GM21737 (cell line): ENCODE measurements at regions not wholly inside any gene's neighbourhood (a gene's known extent, or its start where the extent isn't known, plus 50 kb on each side); places are given as distances from the start of the nearest gene placed in this dataset.
A peak's percentile ranks its signal among the peaks of the same experiment; 100 is the strongest.
"Not testable (repeated sequence)": the region's sequence is repeated elsewhere in the genome, so short reads cannot be mapped to it uniquely, and the experiment has no call there.

Source experiments
- ATAC-seq: cut with Tn5 transposase; IDR thresholded peaks from one replicate; pipeline ENCODE4 v1.9.1; 2021; ENCODE audit warnings: mild to moderate bottlenecking, moderate library complexity; ENCODE audit not compliant: unreplicated experiment

DNA sequence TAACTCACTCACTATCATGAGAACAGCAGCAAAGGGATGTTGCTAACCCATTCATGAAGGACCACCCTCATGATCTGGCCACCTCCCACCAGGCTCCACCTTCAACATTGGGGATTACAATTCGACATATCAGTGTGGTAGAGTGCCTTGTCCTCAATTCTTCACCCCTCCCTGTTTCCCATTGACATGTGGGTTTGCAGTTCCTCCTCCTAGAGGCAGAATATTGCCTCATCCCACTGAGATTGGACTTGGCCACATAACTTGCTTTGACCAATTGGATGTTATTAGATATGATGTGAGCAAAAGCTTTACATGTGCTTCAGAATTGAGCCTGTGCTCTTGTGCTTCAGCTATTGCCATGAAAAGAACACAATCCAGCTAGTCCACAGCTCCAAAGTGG, 217.0 kb upstream of the CXCR4 start:
- ATAC-seq: no peak

DNA sequence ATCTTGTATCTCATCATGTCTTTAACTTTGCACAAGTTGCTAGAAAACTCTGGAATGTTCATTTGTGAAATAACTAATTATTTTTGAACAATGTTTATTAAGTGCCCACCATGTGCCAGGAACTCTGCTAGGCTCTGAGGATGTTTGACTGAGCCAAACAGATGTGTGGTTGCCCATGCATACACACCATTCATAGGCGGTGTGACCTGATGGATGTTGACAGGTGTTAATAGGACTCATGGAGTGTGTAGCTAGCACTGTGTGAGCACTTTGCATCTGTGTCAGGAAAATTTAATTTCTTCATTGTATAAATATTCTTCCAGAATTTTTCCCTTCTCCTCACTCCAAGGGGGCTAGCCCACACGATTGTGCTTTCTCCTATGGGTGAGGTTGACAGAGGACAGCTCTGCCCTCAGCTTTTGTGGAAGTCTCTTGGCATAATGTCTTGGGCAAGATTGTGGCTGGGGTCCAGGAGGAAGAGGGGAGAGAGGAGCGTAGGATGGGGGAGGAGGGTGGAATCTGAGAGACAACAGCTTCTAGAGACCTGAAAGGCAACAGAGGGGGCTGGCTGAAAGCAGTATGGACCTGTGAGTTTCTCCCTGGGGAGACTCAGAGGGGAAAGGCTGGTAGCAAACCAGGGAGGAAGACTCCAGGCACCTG, 214.6 kb upstream of the CXCR4 start:
- ATAC-seq: no peak

DNA sequence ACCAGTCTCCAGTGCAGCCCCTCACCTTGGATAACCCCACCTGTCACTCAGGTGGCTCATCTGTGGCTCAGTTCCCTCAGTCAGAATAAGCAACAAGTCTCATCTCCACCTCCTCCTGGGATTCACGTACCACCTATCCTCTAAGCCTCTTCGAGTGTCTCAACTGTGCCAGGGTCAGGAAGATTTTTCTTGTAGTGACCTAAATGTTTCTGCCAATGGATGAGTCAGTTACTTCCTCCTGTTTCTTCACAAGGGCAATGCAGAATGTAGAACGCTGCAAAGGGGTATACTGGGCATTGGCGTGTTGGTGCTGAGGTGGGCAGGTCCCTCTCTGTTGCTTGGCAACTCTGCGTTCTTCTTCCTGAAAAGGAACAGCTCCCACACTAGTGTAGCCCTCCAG, 213.3 kb upstream of the CXCR4 start:
- ATAC-seq: no peak

DNA sequence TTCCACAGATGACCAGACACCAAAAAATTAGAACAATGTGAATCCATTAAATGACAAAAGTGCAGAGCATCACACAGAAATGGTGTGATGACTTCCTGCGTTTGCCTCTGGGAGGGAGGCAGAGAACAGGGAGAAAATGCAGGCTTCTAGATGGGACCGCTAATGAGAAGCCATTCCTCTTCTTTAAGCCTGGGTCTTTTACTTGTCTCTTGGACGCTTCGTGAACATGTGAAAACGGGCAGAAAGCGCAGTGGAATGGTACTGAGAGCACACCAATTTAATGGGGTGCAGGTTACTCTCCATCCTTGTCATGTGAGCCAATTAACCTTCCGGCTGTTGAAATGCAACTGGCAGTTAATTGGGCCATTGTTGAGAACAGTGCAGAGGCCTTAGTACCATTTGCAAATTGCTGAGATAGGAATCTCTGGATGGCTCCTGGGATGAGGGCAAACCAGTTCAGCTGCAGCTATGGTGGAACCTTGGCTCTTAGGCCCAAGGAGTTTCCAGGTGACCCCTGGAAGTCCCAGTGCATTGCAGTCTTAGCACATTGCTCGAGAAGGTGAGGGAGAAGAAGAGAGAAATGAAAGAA, 210.4 kb upstream of the CXCR4 start:
- no peak for ATAC-seq

DNA sequence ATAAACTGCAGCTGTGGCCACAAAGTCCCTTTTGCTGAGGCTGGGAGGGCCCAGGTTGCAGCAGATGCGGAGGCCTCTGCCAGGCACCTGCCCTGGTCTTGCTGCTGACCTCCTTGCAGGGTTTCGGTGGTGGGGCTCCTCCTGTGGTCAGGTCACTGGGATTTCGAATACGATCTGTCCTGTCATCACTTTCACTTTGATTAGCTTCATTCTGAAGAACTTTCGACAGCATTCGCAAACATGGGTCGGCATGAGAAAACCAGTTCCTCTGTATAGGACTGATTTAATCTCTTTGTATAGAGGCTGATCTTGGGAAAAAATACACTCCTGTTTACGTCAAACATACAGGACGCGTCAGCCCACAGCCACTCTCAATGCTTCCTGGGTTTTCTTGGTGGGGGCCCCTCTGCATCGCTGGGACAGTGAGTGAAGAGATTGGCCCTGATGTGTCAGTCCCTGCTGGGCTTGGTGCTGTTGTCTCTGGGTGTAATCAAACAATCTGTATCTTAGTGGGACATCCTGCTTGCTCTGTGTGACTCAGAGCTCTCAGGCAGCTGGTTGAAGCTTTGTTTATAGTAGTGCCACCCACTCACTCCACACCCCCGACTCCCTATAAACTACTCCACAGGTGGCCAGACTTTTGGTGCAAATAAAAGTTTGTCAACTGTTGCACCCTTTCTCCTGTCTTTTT, 209.4 kb upstream of the CXCR4 start:
- ATAC-seq: peak; percentile 82

DNA sequence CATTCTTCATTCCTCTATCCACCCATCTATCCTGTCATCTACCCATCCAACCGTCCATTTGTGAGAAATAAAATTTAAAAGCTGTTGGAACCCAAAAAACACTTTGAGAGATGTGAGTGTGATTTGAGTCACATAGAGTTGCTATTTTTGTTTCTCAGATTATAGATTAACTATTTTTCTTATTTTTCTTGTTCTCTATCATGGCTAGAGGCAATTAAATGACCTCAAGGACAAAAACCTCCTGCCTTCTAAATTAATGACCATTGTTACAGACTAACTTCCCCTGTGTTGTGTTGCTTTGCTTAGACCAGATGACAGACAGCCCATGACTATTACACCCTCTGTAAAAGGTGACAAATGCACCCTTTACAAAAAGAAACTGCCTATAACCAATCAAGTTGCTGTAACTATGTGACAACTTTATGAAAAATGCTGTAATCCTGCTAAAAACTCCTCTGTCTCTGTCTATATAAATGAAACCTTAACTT, 207.9 kb upstream of the CXCR4 start:
- ATAC-seq: no peak

DNA sequence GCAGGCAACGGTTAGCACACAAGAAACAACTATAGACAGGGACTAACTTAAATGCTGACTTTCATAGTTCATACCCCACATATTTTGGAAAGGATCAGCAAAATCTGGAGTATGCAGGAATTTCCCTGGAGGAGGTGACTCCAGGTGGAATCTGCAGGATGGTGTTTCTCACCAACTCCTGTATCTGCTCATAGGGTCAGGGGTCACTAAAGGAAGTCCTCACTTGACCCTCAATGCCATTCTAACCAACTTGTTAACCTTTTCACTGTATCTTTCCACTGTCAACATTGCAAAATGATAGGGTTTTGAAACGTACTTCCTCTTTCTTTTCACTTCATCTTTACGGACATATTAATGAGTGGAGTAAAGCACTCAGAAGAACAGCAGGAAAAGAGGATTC, 207.0 kb upstream of the CXCR4 start:
- no peak for ATAC-seq

DNA sequence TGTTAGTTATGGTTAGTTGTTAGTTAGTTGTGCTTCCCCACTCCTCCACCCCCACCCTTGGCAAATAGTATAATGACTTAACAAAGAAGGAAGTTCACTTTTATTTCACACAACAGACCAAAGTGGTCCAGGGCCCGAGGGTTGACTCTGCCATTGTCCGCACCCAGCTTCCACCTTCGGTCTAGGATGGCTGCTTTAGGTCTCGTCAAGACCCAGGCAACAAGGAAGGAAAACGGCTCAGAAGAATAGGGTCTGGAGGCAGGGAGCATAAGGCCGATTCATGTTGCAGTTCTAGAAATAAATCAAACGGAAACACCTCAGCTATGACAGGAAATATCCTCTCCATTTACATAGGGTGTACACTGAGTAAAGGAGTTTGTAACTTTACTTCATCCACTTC, 206.0 kb upstream of the CXCR4 start:
- no peak for ATAC-seq

DNA sequence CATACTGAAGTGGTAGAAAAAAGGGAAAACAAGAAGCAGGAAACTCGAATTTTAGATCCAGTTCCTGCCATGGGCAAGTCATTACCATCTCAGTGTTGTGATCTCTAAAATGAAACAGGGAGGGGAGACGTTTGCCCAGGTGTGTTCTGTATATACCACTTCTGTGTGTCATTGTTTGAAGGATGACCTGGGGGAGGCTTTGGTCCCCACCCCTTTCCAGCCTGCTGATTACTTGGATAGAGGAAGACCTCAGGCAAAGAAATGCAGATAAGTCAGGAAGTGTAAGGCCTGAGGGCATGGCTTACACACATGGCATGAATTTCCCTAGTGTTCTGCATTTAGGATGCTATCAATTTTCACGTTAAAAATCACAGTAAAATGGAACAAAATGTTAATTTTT, 205.2 kb upstream of the CXCR4 start:
- no peak for ATAC-seq

DNA sequence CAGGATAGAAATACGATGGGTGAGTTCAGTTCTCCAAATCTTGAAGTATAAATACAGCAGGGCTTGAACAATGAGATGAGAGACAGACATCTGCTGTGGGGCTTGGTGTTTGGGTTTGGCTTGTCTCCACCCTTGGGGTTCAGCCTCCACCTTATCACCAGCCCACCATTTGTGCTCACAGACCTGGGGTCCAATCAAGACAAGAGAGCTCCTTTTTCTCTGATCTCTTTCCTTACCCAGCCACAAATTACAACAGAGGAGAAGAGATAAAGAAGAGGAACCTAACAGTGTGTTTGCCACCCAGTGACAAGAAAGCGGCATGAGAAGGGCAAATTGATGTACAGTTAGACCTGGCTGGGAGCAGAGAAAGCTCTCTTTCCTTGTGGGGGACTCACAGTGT, 204.5 kb upstream of the CXCR4 start:
- ATAC-seq: no peak

DNA sequence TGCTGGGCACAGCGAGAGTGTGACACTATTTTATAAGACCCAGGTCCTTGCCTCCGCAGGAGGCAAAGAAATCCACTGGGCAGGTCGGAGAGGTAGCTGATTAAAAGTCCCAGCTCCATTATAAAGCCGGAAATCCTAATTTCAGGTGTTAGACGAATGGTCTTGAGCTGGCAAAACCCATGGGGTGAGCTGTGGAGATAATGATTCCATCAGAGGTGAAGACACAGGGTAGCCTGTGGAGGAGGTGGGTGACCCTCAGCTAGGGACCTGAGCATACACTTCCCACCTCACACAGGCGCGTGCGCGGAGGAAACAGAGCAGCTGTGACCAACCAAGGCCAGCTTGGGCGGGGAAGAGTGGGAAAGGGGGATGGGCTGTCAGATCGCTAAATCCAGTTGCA, 201.7 kb upstream of the CXCR4 start:
- no peak for ATAC-seq

DNA sequence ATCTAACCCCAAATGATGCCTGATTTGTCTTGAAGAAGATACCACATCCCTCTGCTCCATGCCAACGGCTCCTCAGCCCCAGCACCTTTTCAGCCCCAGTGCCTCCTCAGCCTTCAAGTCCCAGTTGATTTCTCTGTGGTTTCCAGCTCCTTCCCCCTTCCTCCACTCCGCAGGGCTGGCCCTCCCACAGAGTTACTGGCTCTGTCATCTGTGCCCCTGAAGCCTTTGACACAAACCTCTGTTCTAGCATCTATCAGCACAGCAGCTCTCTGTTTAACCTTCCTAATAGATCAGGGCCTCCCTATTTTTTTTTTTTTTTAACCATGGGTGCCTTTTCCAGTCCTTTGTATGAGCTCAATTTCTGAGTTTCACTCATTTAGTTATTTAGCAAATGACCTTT, 201.3 kb upstream of the CXCR4 start:
- ATAC-seq: no peak

DNA sequence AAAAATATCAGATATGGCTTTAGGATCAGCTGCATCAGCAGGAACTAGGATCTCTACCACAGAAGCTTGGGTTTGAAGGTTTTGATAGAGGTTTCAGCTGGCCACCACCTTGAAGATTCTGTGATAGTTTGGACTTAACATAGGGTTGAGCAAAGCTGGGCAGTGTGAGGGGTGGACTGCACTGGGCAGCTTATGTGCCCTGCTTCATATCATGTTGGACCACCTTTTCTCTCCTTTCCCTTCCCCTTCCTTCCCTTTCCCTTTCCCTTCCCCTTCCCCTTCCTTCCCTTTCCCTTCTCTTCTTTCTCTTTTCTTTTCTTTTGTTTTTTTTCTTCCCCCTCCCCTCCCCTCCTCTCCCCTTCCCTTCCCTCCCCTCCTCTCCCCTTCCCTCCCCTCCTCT, 196.3 kb upstream of the CXCR4 start:
- ATAC-seq: no peak

DNA sequence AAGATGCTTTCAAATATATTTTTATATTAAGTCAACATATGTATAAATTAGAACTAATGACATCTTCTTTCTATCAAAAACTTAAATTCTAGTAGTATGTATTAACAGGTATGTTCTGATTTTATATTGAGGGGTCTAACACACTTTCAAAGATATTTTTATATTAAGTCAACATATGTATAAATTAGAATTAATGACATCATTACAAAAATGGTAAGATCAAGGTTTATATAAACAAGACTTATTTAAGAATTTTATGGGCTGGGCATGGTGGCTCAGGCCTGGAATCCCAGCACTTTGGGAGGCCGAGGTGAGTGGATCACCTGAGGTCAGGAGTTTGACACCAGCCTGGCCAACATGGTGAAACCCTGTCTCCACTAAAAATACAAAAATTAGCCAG, 194.6 kb upstream of the CXCR4 start:
- ATAC-seq: not testable (repeated sequence)

DNA sequence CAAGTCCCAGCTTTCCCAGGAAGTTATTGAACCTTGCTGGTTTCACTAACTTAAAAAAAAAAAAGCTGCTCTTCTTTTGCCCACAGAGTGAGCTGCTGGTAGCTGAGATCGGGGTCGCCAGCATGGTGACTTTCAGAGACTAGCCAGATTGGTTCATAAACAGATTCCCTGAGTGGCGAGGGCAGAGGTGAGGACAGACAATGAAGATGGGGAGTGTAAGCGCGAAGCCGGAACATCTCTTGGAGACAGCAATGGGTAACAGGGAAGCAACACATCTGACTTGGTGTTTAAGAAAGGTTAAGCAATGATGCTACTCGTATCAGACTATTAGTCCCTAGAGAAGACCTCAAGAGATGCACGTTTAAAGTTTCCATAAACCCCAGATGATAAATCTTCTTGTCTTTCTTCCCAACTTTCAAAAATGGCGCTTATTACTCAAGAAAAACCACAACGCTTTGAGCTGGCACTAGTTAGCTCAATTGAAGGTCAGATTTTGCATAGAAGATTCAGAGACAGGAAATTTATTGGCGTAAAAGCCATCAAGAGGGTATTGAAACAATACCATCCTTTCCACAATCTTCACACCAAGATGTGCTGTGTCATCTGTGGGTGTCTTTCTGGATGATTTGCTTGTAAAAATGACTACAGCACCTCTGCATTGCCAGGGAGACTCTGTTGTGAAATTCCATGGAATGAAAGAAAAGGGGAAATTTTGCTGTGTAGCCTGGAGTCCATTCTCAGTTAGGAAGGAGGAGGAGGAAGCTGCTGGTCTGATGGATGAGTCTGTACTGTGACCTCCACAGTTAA, 193.1 kb upstream of the CXCR4 start:
- no peak for ATAC-seq

DNA sequence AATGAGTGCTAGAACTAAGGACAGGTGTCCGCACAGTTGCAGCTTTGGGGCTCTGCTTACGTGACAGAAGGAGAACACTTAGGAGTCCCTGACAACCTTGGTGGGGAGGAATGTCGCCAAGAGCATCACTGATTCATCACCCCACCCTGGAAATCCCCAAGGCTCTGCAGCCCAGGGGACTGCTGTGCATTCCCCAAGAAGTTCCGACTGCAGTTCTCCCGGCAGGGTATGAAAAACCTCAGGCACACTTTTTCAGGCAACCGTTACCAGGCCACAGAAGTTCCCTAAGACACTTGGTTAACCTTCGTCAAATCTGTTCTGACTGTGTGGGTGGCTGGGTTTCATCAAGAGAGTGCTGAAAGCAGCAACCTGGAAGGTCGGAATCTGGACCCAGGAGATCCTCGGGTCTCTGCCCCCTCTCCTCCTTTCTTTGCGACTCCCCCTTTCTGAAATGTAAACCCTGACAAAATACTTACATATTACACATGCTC, 192.1 kb upstream of the CXCR4 start:
- no peak for ATAC-seq

DNA sequence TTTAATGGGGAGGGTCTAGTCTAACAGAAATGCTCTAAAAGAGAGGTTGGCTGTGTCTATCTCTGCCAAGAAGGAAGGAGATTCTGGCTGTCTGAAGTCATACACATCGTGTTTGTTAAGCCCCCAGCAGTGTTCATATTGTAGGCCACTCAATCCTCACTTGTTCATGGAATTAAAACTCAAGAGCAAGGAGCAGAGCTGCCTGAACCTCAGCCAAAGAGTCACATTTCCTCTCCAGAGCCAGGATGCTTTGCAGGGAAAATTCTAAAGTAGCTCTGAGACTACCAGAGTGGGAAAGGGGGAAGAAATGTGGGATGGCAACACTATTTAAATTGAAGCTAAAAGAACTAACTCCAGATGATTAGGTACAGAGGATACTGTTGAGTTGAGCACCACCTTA, 190.7 kb upstream of the CXCR4 start:
- no peak for ATAC-seq

DNA sequence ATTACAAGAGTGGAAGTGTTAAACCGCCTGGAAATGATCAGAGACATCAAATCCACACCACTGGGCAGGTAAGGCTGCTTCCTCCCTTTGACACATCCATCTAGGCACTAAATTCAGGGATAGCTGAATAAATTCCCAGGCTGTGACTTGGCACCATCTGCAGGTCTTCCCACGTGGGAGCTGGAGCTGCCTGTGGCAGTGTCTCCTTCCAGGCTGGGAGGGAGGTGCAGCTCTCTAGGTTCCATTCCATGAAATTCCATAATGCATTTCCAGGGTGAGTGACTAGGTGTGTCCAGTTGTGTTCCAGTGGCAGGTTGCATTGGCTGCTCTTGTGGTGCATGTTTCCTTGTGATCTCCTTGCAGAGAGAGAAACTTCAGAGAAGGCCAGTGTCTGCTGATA, 188.9 kb upstream of the CXCR4 start:
- ATAC-seq: no peak

DNA sequence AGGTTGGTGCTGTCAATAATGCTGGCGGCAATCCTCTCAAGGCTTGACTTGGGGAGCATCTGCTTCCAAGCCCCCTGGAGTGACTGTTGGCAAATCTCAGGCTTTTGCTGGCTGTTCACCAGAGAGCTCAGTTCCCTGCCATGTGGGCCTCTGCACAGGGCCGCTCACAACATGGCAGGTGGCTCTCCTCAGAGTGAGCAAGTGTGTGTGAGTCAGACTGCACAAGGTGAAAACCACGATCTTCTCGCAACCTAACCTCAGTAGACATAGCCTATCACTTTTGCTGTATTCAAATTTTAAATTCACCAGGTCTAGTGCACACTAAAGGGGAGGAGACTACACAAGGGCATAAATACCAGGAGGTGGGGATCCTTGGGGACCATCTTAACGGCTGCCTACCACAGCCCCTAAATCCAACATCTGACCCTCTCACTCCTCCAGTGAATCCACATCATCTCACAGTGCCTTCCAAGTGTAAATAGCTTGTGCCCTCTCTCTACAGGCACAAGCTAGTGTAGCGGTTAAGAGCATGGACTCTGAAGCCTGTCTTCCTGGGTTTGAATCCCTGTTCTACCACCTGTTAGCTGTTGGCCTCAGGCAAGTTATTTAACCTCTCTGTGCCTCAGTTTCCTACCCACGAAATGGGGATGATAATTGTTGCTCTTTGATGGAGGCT, 187.7 kb upstream of the CXCR4 start:
- peak; percentile 80 for ATAC-seq

DNA sequence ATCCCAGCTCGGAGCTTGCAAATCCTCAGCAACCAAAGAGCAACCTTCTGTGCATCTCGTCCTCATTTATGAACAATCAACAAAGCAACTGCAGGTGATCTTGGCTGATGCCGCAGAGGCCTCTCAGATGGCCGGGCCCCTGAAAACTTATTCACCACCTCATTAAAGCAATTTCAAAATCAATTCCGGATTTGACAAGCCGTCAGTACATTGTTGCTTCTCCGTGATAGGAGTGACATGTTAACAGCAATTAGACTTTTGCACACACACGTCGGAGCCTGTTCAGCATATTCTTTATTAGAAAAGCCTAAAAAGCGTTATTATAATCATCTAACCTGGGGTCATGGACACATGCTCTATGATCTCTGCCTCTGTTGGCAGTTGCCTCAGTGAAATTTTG, 183.1 kb upstream of the CXCR4 start:
- ATAC-seq: no peak

DNA sequence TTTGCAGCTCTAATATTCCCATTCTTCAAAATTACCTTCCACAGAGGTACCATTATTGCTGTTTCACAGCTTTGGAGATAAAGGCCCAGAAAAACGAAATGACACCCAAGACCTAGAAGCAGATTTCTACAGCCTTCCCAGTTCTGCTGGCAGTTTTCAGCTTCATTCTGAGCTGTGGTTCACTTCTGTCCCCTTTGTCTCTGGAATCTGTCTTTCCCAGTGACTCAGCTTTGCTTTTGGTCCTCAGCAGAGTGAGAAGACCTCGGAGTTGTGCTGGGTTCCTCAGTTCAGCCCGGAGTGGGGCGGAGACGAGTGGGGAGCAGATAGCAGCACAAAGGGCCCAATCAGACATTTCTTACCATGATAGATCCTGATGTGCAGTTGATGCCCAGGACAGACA, 180.7 kb upstream of the CXCR4 start:
- no peak for ATAC-seq
